ENCODE measurements at regions not wholly inside any gene's neighbourhood (a gene's known extent, or its start where the extent isn't known, plus 50 kb on each side); places are given as distances from the start of the nearest gene placed in this dataset.
"Not testable (repeated sequence)": the region's sequence is repeated elsewhere in the genome, so short reads cannot be mapped to it uniquely, and the experiment has no call there.

- DNase-seq: no peak
These were observed 482.7 kb upstream of the ZEB2 start for GRCh38 chr2:145002624-145003023.

GRCh38 chr2:145000376-145000775, 480.5 kb upstream of the ZEB2 start:
- no peak for DNase-seq

GRCh38 chr2:144999936-145000335, 480.0 kb upstream of the ZEB2 start:
- DNase-seq: no peak

GRCh38 chr2:144999071-144999875, 479.4 kb upstream of the ZEB2 start:
- DNase-seq: no peak

GRCh38 chr2:144998435-144998834, 478.5 kb upstream of the ZEB2 start:
- DNase-seq: no peak

GRCh38 chr2:144996225-144996795, 476.4 kb upstream of the ZEB2 start:
- no peak for DNase-seq

- DNase-seq: no peak
These were observed 475.6 kb upstream of the ZEB2 start for GRCh38 chr2:144995482-144995881.

- no peak for DNase-seq
These were observed 470.7 kb upstream of the ZEB2 start for GRCh38 chr2:144990661-144991060.

- no peak for DNase-seq
These were observed 469.8 kb upstream of the ZEB2 start for GRCh38 chr2:144989579-144990270.

GRCh38 chr2:144988591-144988990, 468.7 kb upstream of the ZEB2 start:
- DNase-seq: no peak

GRCh38 chr2:144986691-144987090, 466.8 kb upstream of the ZEB2 start:
- DNase-seq: no peak

- no peak for DNase-seq
These were observed 464.1 kb upstream of the ZEB2 start for GRCh38 chr2:144984038-144984437.

GRCh38 chr2:144983107-144983506, 463.2 kb upstream of the ZEB2 start:
- DNase-seq: no peak

- DNase-seq: no peak
These were observed 462.6 kb upstream of the ZEB2 start for GRCh38 chr2:144982481-144982880.

- DNase-seq: no peak
These were observed 456.0 kb upstream of the ZEB2 start for GRCh38 chr2:144975881-144976280.

- DNase-seq: no peak
These were observed 452.8 kb upstream of the ZEB2 start for GRCh38 chr2:144972676-144973075.

GRCh38 chr2:144971786-144972335, 451.9 kb upstream of the ZEB2 start:
- DNase-seq: no peak

GRCh38 chr2:144970410-144970809, 450.5 kb upstream of the ZEB2 start:
- DNase-seq: not testable (repeated sequence)

GRCh38 chr2:144969564-144969963, 449.6 kb upstream of the ZEB2 start:
- not testable (repeated sequence) for DNase-seq

- no peak for DNase-seq
These were observed 448.0 kb upstream of the ZEB2 start for GRCh38 chr2:144967961-144968360.

- no peak for DNase-seq
These were observed 445.3 kb upstream of the ZEB2 start for GRCh38 chr2:144965172-144965571.

GRCh38 chr2:144963031-144963430, 443.1 kb upstream of the ZEB2 start:
- DNase-seq: no peak

GRCh38 chr2:144959416-144959815, 439.5 kb upstream of the ZEB2 start:
- DNase-seq: no peak
